Activated naive CD8-positive, alpha-beta T cell treated with anti-CD3 and anti-CD28 coated beads, Interleukin-2, amount 50 U/mL, for 24 hours (primary cell): ENCODE measurements at regions not wholly inside any gene's neighbourhood (a gene's known extent, or its start where the extent isn't known, plus 50 kb on each side); places are given as distances from the start of the nearest gene placed in this dataset.
"Not testable (repeated sequence)": the region's sequence is repeated elsewhere in the genome, so short reads cannot be mapped to it uniquely, and the experiment has no call there.

ENCODE experiments used
- ATAC-seq: fragments of 150-1000 bp; cut with Tn5 transposase; one replicate; pipeline ENCODE4 v1.10.0; 2021
- DNase-seq: peaks from one replicate; pipeline ENCODE4 v3.0.0; 2021
- H3K27ac Mint-ChIP-seq: one replicate; pipeline ENCODE4 v1.8.0; 2021; ENCODE audit warnings: mild to moderate bottlenecking, mixed read lengths
- H3K27me3 Mint-ChIP-seq: one replicate; pipeline ENCODE4 v1.8.0; 2021; ENCODE audit warnings: mixed read lengths
- H3K36me3 Mint-ChIP-seq: one replicate; pipeline ENCODE4 v1.8.0; 2021; ENCODE audit warnings: low read depth, mixed read lengths
- H3K4me1 Mint-ChIP-seq: one replicate; pipeline ENCODE4 v1.8.0; 2021; ENCODE audit warnings: mixed read lengths
- H3K4me3 Mint-ChIP-seq: one replicate; pipeline ENCODE4 v1.8.0; 2021; ENCODE audit warnings: mild to moderate bottlenecking, moderate library complexity, mixed read lengths
- H3K9me3 Mint-ChIP-seq: one replicate; pipeline ENCODE4 v1.8.0; 2021; ENCODE audit warnings: mixed read lengths

DNA sequence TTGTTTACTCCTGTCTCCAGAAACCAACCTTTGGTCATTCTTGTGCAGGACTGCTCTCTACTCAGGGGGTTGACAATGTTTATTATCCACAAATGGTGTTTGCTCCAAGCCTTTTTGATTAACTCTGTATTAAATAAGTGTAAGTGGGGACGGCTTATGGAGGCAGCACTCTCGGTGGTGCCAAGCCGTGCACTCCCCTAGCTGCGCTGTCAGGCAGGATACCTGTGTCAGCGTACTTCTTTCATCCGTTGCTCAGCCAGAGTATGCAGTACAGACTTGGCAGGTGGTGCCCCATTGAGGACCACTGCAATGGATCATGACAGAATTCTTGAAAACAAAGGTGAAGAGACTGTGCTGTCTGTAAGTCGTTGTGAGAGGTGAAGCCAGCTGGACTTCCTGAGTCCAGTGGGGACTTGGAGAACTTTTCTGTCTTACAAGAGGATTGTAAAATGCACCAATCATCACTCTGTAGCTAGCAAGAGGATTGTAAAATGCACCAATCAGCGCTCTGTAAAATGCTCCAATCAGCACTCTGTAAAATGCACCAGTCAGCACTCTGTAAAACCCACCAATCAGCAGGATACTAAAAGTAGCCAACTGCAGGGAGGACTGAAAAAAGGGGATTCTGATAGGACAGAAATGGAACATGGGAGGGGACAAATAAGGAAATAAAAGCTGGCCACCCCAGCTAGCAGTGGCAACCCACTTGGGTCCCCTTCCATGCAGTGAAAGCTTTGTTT lies 480.0 kb downstream of the MEI4 start:
- no peaks in the 10 kb centered on the region for H3K36me3 Mint-ChIP-seq
- ATAC-seq (no peak), DNase-seq (no peak)
- no peaks in the 10 kb centered on the region for H3K4me1 Mint-ChIP-seq
- H3K4me3 Mint-ChIP-seq: no peak overlapping the region
- peaks cover 26% of the 10 kb centered on the region for H3K9me3 Mint-ChIP-seq
- H3K27ac Mint-ChIP-seq: no peak overlapping the region
- H3K27me3 Mint-ChIP-seq: no peaks in the 10 kb centered on the region

DNA sequence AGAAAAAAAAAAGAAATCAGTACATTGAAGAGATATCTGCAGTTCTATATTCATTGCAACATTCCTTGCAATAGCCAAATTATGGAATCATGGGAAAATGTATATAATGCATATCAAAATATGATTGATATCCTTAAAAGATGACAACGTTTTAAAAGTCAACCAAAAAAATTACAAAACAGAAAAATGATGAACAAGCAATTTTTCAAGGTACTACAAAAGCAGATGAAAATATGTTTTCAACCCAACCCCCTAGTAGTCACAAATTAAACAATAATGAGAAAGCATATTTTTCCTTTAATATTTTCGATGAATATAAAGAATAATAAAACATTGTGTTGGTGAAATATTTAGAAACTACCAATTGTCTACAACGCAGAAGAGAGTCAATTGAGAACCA lies 497.6 kb downstream of the MEI4 start:
- DNase-seq: no peak
- Mint-ChIP-seq H3K4me3 (no peak overlapping the region), H3K27ac (no peak overlapping the region), H3K9me3 (peaks cover 5% of the 10 kb centered on the region), H3K27me3 (no peaks in the 10 kb centered on the region), H3K36me3 (no peaks in the 10 kb centered on the region), H3K4me1 (no peaks in the 10 kb centered on the region)
- no peak for ATAC-seq

DNA sequence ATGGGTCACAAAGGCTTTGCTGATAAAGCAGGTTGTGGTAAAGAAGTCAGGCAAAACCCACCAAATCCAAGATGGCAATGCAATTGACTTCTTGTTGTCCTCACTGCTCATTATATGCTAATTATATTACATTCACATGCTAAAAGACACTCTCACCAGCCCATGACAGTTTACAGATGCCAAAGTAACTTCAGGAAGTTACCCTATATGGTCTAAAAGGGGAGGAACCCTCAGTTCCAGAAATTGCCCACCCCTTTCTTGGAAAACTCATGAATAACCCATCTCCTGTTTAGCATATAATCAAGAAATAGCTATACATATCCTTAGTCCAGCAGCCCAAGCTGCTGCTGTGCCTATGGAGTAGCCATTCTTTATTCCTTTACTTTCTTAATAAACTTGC lies 501.1 kb downstream of the MEI4 start:
- ATAC-seq (no peak), DNase-seq (no peak)
- H3K4me3 Mint-ChIP-seq: no peak overlapping the region
- no peak overlapping the region for H3K27ac Mint-ChIP-seq
- H3K36me3 Mint-ChIP-seq: no peaks in the 10 kb centered on the region
- peaks cover 16% of the 10 kb centered on the region for H3K9me3 Mint-ChIP-seq
- H3K27me3 Mint-ChIP-seq: no peaks in the 10 kb centered on the region
- no peaks in the 10 kb centered on the region for H3K4me1 Mint-ChIP-seq

DNA sequence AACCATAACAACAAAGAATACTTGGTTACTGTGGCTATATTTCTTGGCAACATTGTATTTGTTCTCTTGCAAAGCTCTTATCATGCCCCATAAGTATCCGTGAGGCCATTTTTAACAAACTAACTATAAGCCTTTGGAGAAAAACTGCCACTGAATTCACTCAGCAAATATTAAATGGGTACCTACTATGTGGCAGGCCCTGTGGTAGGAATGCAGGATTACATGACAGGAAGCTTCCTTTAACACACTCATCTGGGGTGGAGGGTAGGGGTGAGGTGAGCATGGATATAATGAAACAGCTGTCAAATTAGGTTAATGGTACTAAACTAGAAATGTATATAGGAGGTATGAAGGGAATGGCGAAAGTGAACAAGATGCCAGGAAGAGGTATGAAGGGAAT lies 504.8 kb downstream of the MEI4 start:
- Mint-ChIP-seq H3K27ac (no peak overlapping the region), H3K4me1 (no peaks in the 10 kb centered on the region), H3K4me3 (no peak overlapping the region), H3K36me3 (no peaks in the 10 kb centered on the region), H3K9me3 (peaks cover 24% of the 10 kb centered on the region), H3K27me3 (no peaks in the 10 kb centered on the region)
- ATAC-seq (no peak), DNase-seq (no peak)

DNA sequence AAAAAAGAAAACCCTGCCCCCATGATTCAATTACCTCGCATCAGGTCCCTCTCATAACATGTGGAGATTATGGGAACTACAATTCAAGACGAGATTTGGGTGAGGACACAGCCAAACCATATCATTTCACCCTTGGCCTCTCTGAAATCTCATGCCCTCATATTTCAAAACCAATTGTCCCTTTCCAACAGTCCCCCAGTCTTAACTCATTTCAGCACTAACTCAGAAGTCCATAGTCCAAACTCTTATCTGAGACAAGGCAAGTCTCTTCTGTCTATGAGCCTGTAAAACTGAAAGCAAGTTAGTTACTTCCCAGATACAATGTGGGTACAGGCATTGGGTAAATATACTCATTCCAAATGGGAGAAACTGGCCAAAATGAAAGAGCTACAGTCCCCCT lies 536.1 kb downstream of the MEI4 start:
- DNase-seq (no peak), ATAC-seq (no peak)
- Mint-ChIP-seq H3K36me3 (no peaks in the 10 kb centered on the region), H3K27ac (no peak overlapping the region), H3K4me1 (no peaks in the 10 kb centered on the region), H3K4me3 (no peak overlapping the region), H3K27me3 (no peaks in the 10 kb centered on the region), H3K9me3 (peaks cover 27% of the 10 kb centered on the region)

DNA sequence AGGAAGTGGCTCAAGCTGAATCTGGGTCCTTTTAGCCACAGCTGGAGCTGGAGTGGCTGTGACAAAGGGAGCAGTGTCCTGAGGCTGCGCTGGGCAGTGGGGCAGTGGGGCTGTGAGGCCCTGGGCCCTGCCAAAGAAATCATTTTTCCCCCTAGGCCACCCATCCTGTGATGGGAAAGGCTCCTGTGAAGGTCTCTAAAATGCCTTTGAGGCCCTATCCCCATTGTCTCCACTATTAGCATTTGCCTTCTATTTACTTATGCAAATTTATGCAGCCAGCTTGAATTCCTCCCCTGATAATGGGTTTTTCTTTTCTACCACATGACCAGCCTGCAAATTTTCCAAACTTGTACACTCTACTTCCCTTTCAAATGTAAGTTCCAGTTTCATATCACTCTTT lies 539.2 kb downstream of the MEI4 start:
- H3K27ac Mint-ChIP-seq: no peak overlapping the region
- H3K4me3 Mint-ChIP-seq: no peak overlapping the region
- no peak for DNase-seq
- peaks cover 18% of the 10 kb centered on the region for H3K9me3 Mint-ChIP-seq
- no peaks in the 10 kb centered on the region for H3K4me1 Mint-ChIP-seq
- H3K27me3 Mint-ChIP-seq: no peaks in the 10 kb centered on the region
- no peak for ATAC-seq
- H3K36me3 Mint-ChIP-seq: no peaks in the 10 kb centered on the region

DNA sequence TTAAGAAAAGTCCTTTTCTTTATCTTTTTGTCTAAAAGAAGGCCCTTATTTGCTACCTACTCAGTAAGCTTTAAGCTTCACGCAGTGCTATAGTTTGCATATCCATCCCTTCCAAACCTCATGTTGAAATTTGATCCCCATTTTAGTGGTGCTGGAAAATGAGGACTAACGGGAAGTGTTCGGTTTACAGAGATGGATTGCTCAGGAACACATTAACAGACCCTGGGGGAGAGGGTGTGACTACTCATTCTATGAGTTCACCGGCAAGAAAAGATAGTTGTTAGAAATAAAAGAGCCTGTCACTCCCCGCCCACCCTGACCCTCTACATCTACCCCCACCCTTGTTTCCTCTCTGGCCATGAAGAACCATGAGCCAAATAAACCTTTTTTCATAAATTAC lies 546.2 kb downstream of the MEI4 start:
- peaks cover under 1% of the 10 kb centered on the region for H3K9me3 Mint-ChIP-seq
- H3K27ac Mint-ChIP-seq: no peak overlapping the region
- no peaks in the 10 kb centered on the region for H3K36me3 Mint-ChIP-seq
- no peaks in the 10 kb centered on the region for H3K27me3 Mint-ChIP-seq
- H3K4me3 Mint-ChIP-seq: no peak overlapping the region
- ATAC-seq: no peak
- no peak for DNase-seq
- H3K4me1 Mint-ChIP-seq: no peaks in the 10 kb centered on the region

DNA sequence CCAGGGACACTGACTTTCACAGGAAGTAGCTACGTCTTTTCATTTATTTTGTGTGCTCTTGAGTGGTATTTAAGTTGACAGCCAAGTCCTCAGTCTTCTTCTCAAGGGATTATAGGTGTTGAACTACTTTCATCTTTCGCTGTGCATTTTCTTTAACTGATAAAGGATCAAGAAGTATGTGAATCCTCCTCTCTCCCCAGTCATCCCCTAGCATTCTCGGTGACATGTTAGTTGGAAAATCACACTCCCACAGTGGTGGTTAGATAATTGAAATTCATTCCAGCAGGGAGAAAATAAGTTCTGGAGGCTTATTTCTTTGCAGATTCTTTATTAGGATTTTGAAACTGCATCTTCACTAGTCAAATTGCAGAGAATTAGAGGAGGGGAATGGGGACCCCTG lies 569.4 kb downstream of the MEI4 start:
- no peaks in the 10 kb centered on the region for H3K4me1 Mint-ChIP-seq
- DNase-seq: no peak
- peaks cover 8% of the 10 kb centered on the region for H3K9me3 Mint-ChIP-seq
- H3K36me3 Mint-ChIP-seq: no peaks in the 10 kb centered on the region
- ATAC-seq: no peak
- no peak overlapping the region for H3K27ac Mint-ChIP-seq
- no peak overlapping the region for H3K4me3 Mint-ChIP-seq
- no peaks in the 10 kb centered on the region for H3K27me3 Mint-ChIP-seq

DNA sequence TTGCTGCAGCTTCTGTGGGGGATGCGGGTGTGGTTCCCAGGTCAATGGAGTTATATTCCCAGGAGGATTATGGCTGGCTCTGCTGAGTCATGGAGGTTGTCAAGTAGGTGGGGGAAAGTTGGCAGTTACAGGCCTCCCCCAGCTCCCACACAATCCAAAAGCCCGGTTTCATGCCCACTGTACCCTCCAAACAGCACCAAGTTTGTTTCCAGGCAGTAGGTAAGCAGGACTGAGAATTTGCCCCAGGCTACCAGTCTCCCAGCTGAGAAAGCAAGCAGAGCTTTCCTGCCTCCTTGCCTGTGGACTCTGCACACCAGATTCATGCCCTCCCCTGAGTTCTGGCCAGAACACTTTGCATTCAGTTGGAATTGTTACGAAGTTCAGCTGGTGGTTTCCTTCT lies 578.2 kb downstream of the MEI4 start:
- Mint-ChIP-seq H3K27me3 (no peaks in the 10 kb centered on the region), H3K4me1 (no peaks in the 10 kb centered on the region)
- ATAC-seq: no peak

DNA sequence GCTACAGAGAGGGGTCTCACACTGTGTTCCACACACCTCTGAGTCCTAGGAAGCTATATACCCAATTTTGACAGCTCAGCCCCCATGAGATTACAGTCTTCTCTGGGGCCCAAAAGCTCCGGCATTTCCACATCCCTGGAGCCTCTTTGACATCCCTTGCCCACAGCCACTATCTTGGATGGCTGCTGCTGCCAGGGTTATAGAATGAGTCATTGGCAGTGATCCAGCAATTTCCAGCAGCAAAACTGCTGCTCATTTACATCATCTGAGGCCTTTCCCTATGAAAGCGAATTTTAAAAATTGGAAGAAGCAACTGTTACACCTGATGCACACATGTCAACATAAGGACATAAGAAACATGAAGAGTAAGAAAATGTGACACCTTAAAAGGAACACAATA lies 590.7 kb downstream of the MEI4 start:
- H3K27ac Mint-ChIP-seq: no peak overlapping the region
- no peaks in the 10 kb centered on the region for H3K27me3 Mint-ChIP-seq
- DNase-seq: no peak
- no peak overlapping the region for H3K4me3 Mint-ChIP-seq
- no peaks in the 10 kb centered on the region for H3K4me1 Mint-ChIP-seq
- ATAC-seq: no peak
- H3K9me3 Mint-ChIP-seq: peaks cover 8% of the 10 kb centered on the region
- H3K36me3 Mint-ChIP-seq: no peaks in the 10 kb centered on the region

More for the DNA sequence above, 578.2 kb downstream of the MEI4 start:
- Mint-ChIP-seq H3K9me3 (peaks cover 5% of the 10 kb centered on the region), H3K27ac (no peak overlapping the region), H3K4me3 (no peak overlapping the region), H3K36me3 (no peaks in the 10 kb centered on the region)
- DNase-seq: no peak

DNA sequence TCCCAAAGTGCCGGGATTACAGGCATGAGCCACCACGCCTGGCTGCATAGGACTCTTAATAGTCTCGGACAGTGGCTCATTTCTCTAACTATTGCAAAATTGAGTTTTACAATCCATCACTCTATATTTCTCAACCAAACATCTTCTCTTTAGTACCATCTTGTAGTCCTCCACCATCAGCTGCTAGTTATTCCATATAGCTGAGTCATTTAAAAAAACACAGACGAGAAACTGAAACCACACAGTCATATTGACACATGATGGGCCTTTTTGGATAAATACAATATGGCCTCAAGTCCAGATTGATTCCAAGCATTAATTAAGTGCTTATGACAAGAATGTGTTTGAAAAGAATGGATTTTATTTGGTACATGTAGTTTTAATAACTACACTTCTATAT lies 599.1 kb downstream of the MEI4 start:
- Mint-ChIP-seq H3K27ac (no peak overlapping the region), H3K9me3 (no peaks in the 10 kb centered on the region), H3K4me1 (no peaks in the 10 kb centered on the region), H3K36me3 (no peaks in the 10 kb centered on the region), H3K27me3 (no peaks in the 10 kb centered on the region), H3K4me3 (no peak overlapping the region)
- ATAC-seq (no peak), DNase-seq (no peak)

DNA sequence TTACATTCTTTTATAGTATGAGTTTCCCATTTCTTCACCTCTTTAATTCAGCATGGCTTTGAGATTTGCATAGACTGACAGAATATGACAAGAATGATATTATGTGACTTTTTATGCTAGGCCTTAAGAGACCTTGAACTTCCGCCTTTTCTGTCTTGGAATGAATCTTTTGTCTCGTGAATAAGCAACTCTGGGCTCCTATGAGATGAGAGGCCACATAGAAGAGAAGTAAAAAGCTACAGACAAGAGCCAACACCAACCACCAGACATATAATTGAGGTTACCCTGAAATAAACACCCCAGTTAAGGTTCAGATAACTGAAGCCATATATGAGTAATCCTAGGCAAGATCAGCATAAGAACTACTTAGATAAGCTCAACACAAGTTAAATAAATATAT lies 600.8 kb downstream of the MEI4 start:
- ATAC-seq: no peak
- no peak overlapping the region for H3K4me3 Mint-ChIP-seq
- H3K27me3 Mint-ChIP-seq: no peaks in the 10 kb centered on the region
- H3K9me3 Mint-ChIP-seq: no peaks in the 10 kb centered on the region
- H3K27ac Mint-ChIP-seq: no peak overlapping the region
- no peak for DNase-seq
- no peaks in the 10 kb centered on the region for H3K36me3 Mint-ChIP-seq
- H3K4me1 Mint-ChIP-seq: no peaks in the 10 kb centered on the region

DNA sequence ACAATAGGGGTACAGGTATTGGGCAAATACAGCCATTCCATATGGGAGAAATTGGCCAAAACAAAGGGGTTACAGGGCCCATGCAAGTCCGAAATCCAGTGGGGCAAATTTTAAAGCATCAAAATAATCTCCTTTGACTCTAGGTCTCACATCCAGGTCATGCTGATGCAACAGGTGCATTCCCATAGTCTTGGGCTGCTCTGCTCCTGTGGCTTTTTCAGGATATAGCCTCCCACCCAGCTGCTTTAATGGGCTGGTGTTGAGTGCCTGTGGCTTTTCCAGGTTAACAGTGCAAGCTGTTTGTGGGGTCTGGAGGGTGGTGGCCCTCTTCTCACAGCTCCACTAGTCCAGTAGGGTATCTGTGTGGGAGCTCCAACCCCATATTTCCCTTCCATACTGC lies 607.1 kb downstream of the MEI4 start:
- H3K4me1 Mint-ChIP-seq: no peaks in the 10 kb centered on the region
- DNase-seq: no peak
- peaks cover 5% of the 10 kb centered on the region for H3K9me3 Mint-ChIP-seq
- no peak for ATAC-seq
- H3K27me3 Mint-ChIP-seq: no peaks in the 10 kb centered on the region
- H3K4me3 Mint-ChIP-seq: no peak overlapping the region
- no peak overlapping the region for H3K27ac Mint-ChIP-seq
- no peaks in the 10 kb centered on the region for H3K36me3 Mint-ChIP-seq

DNA sequence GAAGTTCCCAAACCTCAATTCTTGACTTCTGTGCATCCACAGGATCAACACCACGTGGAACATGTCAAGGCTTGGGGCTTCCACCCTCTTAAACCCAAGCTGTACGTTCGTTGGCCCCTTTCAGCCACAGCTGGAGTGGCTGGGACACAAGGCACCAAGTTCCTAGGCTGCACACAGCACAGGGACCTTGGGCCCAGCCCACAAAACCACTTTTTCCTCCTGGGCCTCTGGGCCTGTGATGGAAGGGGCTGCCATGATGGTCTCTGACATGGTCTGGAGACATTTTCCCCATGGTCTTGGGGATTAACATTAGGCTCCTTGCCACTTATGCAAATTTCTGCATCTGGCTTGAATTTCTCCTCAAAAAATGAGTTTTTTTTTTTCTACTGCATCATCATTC lies 606.9 kb upstream of the IRAK1BP1 start:
- not testable (repeated sequence) for H3K36me3 Mint-ChIP-seq, ATAC-seq, H3K4me3 Mint-ChIP-seq, H3K9me3 Mint-ChIP-seq, H3K27ac Mint-ChIP-seq, H3K27me3 Mint-ChIP-seq, H3K4me1 Mint-ChIP-seq, DNase-seq

DNA sequence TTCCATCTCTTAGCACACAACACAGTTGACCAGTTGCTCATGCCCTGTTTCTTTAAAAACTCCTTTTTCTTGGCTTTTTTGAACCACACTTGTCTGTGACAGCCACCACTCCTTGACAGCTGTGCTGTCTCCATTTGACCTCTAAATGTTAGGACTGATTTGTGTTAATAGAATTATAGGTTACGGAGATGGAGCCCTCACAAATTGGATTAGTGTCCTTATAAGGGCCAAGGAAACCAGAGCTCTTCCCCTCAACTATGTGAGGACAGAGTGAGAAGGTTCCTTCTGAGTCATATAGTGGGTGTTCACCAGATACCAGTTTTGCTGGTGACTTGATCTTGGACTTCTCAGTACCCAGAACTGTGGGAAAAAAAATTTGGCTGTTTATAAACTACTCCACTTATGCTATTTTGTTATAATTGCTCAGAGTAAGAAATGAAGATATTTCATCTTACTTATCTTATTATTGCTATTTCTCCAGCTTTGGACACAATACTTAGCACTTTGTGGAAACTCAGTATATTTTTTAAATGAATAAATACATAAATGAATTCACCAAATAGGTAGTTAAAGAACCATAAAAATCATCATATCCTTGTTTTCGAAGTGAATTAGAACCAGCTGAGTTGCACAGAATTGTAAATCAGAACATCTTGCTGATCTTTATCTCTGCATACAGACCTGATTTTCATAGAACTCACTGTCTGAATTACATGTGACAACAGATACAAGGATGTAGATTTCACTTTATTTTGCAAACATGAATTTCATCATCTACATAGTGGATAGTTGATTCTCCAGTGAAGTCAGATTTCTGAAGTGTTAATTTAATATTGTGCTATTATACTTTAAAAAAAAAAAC lies 598.5 kb upstream of the IRAK1BP1 start:
- no peak for ATAC-seq
- Mint-ChIP-seq H3K27ac (no peak overlapping the region), H3K4me3 (no peak overlapping the region), H3K4me1 (no peaks in the 10 kb centered on the region), H3K36me3 (no peaks in the 10 kb centered on the region), H3K9me3 (peaks cover 3% of the 10 kb centered on the region), H3K27me3 (no peaks in the 10 kb centered on the region)
- DNase-seq: no peak
